HG02623 (cell line): ENCODE measurements at regions not wholly inside any gene's neighbourhood (a gene's known extent, or its start where the extent isn't known, plus 50 kb on each side); places are given as distances from the start of the nearest gene placed in this dataset.

Source experiments
- ATAC-seq: cut with Tn5 transposase; IDR thresholded peaks from one replicate; pipeline ENCODE4 v1.9.1; 2021; ENCODE audit warnings: moderate library complexity; ENCODE audit not compliant: unreplicated experiment

GRCh38 chr13:86714495-86714894 lies 915.3 kb upstream of the SLITRK6 start:
- no peak for ATAC-seq

- no peak for ATAC-seq
These were observed 925.9 kb upstream of the SLITRK6 start for GRCh38 chr13:86725105-86725504.

- no peak for ATAC-seq
These were observed 930.0 kb upstream of the SLITRK6 start for GRCh38 chr13:86729206-86729605.

- no peak for ATAC-seq
These were observed 932.8 kb upstream of the SLITRK6 start for GRCh38 chr13:86731987-86732386.

GRCh38 chr13:86737334-86737932 lies 933.7 kb upstream of the SLITRK5 start:
- ATAC-seq, result no peak

GRCh38 chr13:86741762-86742285 lies 929.3 kb upstream of the SLITRK5 start:
- ATAC-seq, result no peak

- no peak for ATAC-seq
These were observed 913.8 kb upstream of the SLITRK5 start for GRCh38 chr13:86757236-86757978.

- no peak for ATAC-seq
These were observed 913.1 kb upstream of the SLITRK5 start for GRCh38 chr13:86758116-86758515.

GRCh38 chr13:86760620-86761019 lies 910.6 kb upstream of the SLITRK5 start:
- ATAC-seq, result no peak

- ATAC-seq, result no peak
These were observed 905.7 kb upstream of the SLITRK5 start for GRCh38 chr13:86765462-86765861.

GRCh38 chr13:86788616-86789015 lies 882.6 kb upstream of the SLITRK5 start:
- no peak for ATAC-seq

- no peak for ATAC-seq
These were observed 879.0 kb upstream of the SLITRK5 start for GRCh38 chr13:86792153-86792651.

GRCh38 chr13:86795858-86796257 lies 875.3 kb upstream of the SLITRK5 start:
- ATAC-seq, result no peak

GRCh38 chr13:86810361-86810760 lies 860.8 kb upstream of the SLITRK5 start:
- ATAC-seq, result no peak

GRCh38 chr13:86813198-86813597 lies 858.0 kb upstream of the SLITRK5 start:
- no peak for ATAC-seq

- ATAC-seq, result no peak
These were observed 845.8 kb upstream of the SLITRK5 start for GRCh38 chr13:86825410-86825809.

GRCh38 chr13:86826232-86826631 lies 844.9 kb upstream of the SLITRK5 start:
- ATAC-seq, result no peak

GRCh38 chr13:86830046-86830445 lies 841.1 kb upstream of the SLITRK5 start:
- no peak for ATAC-seq

- ATAC-seq, result no peak
These were observed 840.1 kb upstream of the SLITRK5 start for GRCh38 chr13:86831084-86831483.

GRCh38 chr13:86838411-86839120 lies 832.6 kb upstream of the SLITRK5 start:
- ATAC-seq, result no peak

- ATAC-seq, result no peak
These were observed 832.0 kb upstream of the SLITRK5 start for GRCh38 chr13:86839221-86839620.
